CD4-positive, alpha-beta T cell treated with Interleukin-15 for 4 hours (primary cell): ENCODE measurements at regions not wholly inside any gene's neighbourhood (a gene's known extent, or its start where the extent isn't known, plus 50 kb on each side); places are given as distances from the start of the nearest gene placed in this dataset.

ENCODE experiments used
- DNase-seq: peaks from one replicate; pipeline ENCODE4 v3.0.0-alpha.2; 2020; ENCODE audit warnings: low spot score

- no peak for DNase-seq
Measured at GRCh38 chr3:135473449-135473848, 492.1 kb upstream of the PPP2R3A start.

- no peak for DNase-seq
Measured at GRCh38 chr3:135487261-135487660, 478.3 kb upstream of the PPP2R3A start.

- no peak for DNase-seq
Measured at GRCh38 chr3:135490219-135490915, 475.2 kb upstream of the PPP2R3A start.

- DNase-seq = no peak
Measured at GRCh38 chr3:135491491-135492205, 473.9 kb upstream of the PPP2R3A start.

DNA sequence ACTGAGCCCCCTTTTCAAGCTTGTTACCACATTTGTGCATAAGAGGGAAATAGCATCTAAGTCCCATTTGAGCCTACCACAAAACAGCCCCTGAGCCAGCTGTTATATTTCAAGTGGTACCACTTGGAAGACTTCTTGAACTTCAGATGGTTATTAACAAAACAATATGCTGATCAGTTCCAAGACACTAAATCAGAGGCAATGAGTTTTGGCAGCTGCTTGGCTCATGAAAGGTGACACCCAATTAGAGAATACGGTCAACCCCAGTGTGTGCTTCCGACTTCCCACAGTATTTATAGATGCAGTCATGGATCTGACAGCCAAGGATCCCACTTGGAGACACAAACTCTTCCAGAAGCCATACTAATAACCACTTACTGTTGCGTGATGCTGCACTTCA lies 469.6 kb upstream of the PPP2R3A start:
- DNase-seq = no peak

DNA sequence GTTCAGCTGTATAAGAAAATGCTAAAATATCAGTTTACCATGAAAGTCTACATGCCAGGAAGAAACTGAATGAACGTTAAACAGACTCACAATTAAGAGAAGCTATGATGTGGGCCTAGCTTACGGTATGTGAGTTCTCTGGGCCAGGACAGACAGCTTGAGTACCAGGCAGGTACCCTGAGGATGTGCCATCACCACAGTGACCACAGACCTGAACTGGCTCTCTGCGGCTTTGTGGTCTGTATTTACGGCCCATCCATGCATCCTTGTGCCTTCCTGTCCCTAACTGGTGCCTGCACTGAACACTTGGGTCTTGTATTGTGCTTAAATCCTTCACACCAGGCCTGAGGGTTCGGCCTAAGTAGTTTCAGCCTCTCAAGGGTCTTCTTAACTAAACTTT lies 467.5 kb upstream of the PPP2R3A start:
- no peak for DNase-seq

DNA sequence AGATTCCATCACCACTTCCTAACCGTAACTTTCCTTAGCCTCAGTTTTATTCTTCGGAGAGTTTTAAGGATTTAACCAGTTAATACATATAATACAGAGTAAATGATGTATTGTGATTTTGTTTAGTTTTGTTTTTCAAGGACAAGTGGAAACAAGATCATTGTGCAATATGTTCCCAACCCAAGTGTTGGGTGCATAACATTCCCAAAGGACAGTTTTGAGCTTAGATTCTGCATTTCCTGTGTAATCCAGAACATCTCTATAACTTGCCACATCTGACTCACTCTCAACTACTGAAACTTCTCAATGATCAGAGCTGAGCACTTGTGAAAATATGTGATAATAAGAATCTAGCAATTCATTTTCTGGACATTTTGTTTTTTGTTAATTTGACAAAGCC lies 466.1 kb upstream of the PPP2R3A start:
- DNase-seq = no peak

DNA sequence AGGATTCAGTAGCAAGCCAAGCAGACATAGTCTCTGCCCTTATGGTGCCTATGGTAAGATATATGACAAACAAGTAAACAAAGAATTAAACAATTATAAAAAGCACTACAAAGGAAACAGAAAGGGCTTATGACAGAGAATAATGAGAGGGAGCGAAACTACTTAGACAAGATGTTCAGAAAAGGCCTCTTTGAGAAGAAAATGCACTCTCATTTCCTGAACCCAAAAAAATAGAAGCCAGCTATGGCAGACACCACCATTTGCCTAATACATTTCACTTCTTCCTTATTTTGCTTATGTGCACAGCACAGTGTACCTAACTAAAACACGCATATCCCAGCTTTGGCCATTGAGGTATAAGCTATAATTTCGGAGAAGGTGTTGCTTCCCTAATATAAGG lies 465.5 kb upstream of the PPP2R3A start:
- DNase-seq = no peak

DNA sequence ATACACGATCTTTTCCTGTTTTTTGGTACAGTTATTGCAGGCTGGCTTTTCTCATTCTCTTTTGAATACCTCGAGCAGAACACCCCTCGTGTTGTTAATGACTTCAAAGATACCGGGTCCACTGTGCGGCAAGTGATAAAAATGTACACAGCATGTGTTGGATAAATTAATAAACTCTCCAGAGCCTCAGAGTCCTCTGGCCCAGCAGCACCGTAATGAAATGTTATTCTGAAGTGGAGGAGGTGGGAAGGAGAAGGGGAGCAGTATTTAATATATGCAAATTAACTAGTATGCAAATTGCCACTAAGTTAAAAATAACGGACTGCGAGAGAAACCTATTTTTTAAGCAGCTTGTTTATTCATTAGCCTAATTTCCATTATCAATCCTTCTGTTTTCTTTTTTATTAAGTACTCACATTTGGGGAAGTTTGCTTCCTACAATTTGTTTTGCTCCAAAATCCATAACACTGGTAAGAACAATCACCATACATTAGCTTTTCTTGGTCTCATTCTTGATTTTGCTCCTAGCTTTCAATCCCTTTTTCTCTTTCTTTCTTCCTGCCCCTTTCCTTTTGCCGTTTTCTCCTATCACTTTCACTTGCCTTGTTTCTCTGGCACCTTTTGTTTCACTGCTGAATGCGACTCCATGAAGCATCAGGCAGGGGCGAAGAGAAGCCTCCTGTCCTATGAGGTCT lies 462.3 kb upstream of the PPP2R3A start:
- no peak for DNase-seq

DNA sequence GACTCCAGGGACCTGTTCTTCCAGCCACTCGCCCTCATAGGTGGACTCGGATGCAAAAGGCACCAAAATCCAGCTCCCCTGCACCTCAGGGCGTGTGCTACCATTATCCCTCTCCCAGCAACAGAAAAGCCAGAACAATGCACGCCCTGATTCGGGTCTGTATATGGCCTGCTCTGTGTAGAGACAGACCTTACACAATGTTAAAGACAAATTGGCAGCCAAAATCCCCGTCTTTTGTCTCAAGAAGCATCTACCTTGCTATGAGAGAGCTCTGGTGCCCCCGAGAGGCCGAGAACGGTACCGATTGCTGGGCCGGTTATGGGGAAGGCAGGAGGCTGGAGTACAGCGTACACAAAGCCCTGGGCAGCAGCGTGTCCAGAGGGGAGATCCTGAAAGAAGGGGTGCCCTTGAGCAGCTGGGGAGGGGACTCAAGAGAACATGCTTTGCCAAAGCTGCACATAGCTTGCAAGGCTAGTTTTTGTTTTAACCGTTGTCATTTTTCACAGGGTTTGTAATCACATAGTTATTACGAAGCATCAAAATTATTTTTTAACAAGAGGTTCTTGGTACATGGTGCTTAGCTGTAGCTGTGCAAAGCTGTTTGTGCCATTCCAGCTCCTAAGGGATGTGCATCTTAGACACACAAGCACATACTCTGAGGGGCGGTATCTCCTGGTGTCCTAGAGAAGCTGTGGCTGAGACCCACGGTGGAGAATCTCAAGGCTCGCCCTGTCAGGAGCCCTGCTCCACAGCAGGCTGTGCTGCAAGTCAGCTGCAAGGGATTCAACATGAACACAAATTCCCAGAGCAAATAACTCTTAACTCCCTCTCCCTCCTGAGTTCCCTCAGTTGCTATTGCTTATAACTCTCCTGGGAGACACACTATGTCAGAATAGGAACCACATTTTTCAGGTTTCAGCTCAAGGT lies 461.5 kb upstream of the PPP2R3A start:
- no peak for DNase-seq

DNA sequence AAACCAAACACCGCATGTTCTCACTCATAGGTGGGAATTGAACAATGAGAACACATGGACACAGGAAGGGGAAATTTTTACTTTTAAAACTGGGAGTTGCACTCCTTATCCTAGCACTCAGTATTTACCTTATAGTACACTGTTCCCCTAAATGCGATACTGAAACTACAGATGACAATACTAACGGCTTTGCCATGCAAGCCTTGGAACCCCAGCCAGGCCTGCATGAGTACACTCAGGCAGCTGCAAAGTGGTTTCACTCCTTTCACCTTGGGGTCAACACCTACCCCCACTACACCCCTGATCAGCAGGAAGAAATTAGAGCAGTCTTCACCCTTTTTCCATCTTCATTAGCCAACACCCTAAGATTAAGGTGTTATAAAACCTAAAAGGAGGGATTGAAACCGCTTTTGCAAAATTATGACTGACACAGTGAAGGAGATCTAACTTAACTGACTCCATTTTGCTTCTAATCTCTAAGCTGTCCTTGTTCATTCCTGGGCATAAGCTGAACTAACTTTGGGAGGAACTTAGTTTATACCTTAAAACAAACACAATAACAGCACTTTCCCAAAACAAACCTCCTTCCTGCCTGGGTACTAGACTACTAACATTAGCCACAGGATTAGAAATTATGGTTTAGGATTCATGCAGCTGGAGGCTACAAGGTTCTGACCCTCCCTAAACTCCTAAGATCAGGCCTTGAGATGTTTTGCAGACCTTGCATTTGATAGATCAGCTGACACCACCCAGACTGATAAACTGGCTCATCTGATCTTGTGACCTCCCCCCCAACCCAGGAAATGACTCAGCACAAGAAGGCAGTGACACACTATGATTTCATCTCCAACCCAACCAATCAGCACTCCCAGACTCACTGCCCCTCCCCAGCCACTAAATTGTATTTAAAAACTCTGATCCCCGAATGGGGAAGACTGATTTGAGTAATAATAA lies 452.1 kb upstream of the PPP2R3A start:
- DNase-seq = no peak

GRCh38 chr3:135514060-135514448 lies 451.5 kb upstream of the PPP2R3A start:
- DNase-seq = no peak

- DNase-seq = no peak
Measured at GRCh38 chr3:135516143-135516542, 449.4 kb upstream of the PPP2R3A start.

- no peak for DNase-seq
Measured at GRCh38 chr3:135528413-135529015, 437.0 kb upstream of the PPP2R3A start.

GRCh38 chr3:135532021-135532420 lies 433.5 kb upstream of the PPP2R3A start:
- no peak for DNase-seq

DNA sequence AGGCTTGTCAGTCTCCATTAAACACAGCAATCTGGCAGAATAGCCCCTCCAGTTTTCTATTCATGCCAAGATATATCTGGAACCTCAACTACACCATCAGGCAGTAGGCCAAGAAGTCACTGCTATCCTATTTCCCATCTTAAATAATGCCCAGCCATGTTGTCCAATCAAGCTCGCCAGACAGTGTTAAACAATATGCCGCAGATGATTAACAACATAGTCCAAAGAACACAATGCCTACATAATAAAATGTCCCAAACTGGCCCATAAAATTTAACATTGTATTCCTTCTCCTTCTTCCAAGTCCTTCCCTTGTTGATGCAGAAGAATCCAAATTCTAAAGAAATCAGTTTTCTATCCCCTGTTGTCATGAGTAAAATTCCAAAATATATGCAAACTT lies 427.4 kb upstream of the PPP2R3A start:
- DNase-seq = no peak

- no peak for DNase-seq
Measured at GRCh38 chr3:135539351-135539750, 426.2 kb upstream of the PPP2R3A start.

DNA sequence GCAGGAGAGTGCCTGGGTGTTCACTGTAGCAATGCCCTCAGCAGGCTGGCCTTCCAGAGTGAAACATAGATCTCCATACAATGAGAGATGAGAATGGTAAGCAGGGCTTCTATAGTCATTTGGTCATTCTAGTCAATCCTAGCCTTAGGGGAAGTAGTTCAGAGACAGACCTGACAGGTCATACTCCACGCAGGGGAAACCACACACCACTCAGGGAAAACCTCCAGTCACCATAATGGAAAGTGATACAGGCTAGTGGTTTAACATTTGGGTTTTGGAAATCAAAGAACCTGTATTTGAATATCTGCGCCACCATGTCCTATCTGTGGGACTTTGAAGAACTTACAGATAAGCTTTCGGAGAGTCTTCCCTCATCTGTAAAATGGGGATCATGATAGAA lies 425.7 kb upstream of the PPP2R3A start:
- DNase-seq = no peak

- no peak for DNase-seq
Measured at GRCh38 chr3:135549928-135550494, 415.5 kb upstream of the PPP2R3A start.

DNA sequence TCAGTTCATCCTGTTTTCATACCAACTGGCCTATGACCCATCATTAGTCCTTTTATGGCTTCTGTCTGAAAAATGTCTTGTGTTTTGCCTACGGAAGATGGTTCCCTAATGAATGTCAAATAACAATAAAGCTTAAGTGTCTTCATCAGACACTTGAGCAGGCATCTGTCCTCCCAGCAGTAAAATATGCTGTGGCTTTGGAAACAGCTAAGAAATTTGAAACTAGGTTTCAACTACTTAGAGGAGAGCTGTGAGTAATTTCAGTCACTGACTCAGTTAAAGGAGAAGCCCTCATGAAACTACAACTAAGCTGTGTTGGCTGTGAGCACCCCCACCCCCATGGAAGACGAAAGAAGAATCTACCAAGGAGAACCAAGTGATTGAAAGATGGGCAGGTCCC lies 409.4 kb upstream of the PPP2R3A start:
- DNase-seq = no peak
